ENCODE measurements at regions not wholly inside any gene's neighbourhood (a gene's known extent, or its start where the extent isn't known, plus 50 kb on each side); places are given as distances from the start of the nearest gene placed in this dataset.

DNA sequence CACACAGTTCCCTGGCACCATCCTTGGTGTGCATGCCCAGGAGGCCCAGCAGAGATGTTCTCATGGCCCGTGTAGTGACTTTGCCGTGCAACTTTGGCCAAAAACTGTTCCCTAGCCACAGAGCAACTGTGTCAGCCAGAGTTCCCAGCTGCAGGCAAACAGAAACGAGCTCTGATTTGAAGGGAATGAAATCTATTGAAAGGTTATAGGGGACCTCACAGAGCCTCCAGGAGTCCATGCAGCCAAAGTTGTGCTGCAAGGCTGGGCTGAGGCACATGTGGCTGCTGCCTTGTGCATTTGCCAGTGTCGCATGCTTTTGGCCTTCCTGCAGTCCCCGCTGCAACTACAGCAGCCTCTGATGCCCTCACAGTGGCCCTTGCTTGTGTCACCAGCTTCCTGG lies 70.5 kb downstream of the PLXNA1 start:
- Mint-ChIP-seq H3K27ac (no peak overlapping the region), H3K4me1 (no peaks in the 10 kb centered on the region), H3K9me3 (peaks cover 8 to 27% (median 18%) of the 10 kb centered on the region in 7 donors), H3K36me3 (no peaks in the 10 kb centered on the region), H3K27me3 (ENCODE audit: low read depth in 3 of 3) (peaks cover 4 to 6% (median 4%) of the 10 kb centered on the region in 3 donors), H3K4me3 (no peak overlapping the region)
- Histone ChIP-seq H3K9me3 (replicated peaks in 1 of 2; ENCODE audit: control insufficient read depth in 1 of 2, insufficient read depth in 1 of 2, low read length in 2 of 2) (peaks cover 13 to 23% of the 10 kb centered on the region in 2 donors), H3K4me1 (ENCODE audit: control insufficient read depth in 1 of 2, insufficient read depth in 2 of 2, low read length in 2 of 2) (no peaks in the 10 kb centered on the region), H3K27me3 (ENCODE audit: control insufficient read depth in 2 of 2, insufficient read depth in 2 of 2, low read length in 2 of 2) (no peaks in the 10 kb centered on the region), H3K79me2 (ENCODE audit: insufficient read depth, low read length) (no peaks in the 10 kb centered on the region), H4K20me1 (ENCODE audit: insufficient read depth, low read length) (no peaks in the 10 kb centered on the region), H3K4me3 (replicated peaks in 1 of 3; ENCODE audit: low read depth in 2 of 3, low read length in 3 of 3) (no peak overlapping the region), H3K9ac (ENCODE audit: insufficient read depth, low read length, poor library complexity, severe bottlenecking) (no peak overlapping the region), H2AFZ (ENCODE audit: insufficient read depth, low read depth, low read length, poor library complexity, severe bottlenecking) (no peak overlapping the region), H3K4me2 (replicated peaks; ENCODE audit: extremely low read depth, low read length, poor library complexity, severe bottlenecking) (no peak overlapping the region), H3K27ac (ENCODE audit: low read depth in 1 of 2, low read length in 2 of 2) (no peak overlapping the region), H3K36me3 (replicated peaks in 1 of 2; ENCODE audit: control insufficient read depth in 1 of 2, insufficient read depth in 2 of 2, low read length in 2 of 2) (no peaks in the 10 kb centered on the region)
- 85% methylated on average over 5 of the region's 5 CpGs for WGBS (ENCODE audit: insufficient coverage)
- intact Hi-C loops (cut with micrococcal nuclease): no loop called here
- no peak for DNase-seq
- TF ChIP-seq, protein P1, sequence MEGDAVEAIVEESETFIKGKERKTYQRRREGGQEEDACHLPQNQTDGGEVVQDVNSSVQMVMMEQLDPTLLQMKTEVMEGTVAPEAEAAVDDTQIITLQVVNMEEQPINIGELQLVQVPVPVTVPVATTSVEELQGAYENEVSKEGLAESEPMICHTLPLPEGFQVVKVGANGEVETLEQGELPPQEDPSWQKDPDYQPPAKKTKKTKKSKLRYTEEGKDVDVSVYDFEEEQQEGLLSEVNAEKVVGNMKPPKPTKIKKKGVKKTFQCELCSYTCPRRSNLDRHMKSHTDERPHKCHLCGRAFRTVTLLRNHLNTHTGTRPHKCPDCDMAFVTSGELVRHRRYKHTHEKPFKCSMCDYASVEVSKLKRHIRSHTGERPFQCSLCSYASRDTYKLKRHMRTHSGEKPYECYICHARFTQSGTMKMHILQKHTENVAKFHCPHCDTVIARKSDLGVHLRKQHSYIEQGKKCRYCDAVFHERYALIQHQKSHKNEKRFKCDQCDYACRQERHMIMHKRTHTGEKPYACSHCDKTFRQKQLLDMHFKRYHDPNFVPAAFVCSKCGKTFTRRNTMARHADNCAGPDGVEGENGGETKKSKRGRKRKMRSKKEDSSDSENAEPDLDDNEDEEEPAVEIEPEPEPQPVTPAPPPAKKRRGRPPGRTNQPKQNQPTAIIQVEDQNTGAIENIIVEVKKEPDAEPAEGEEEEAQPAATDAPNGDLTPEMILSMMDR (IDR thresholded peaks at IDR 0.05): no peak

DNA sequence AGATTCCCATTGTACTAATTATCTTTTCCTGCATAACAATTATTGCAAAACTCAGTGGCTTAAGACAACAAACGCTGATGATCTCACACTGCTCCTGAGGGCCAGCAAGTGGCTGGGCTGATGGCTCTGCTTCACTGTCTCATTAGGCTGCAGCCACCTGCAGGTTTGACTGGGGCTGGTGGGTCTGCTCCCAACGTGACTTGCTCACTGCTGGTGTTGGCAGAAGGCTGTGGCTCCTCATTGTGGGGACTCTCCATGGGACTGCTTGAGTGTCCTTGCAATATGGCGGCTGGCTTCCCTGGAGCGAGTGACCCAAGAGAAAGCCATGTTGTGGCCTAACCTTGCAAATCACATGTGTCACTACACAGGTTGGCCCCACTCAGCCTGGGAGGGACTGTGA lies 71.1 kb downstream of the PLXNA1 start:
- Histone ChIP-seq H3K9me3 (replicated peaks in 1 of 2; ENCODE audit: control insufficient read depth in 1 of 2, insufficient read depth in 1 of 2, low read length in 2 of 2) (peaks cover 13 to 23% of the 10 kb centered on the region in 2 donors), H2AFZ (ENCODE audit: insufficient read depth, low read depth, low read length, poor library complexity, severe bottlenecking) (no peak overlapping the region), H3K79me2 (ENCODE audit: insufficient read depth, low read length) (no peaks in the 10 kb centered on the region), H3K36me3 (replicated peaks in 1 of 2; ENCODE audit: control insufficient read depth in 1 of 2, insufficient read depth in 2 of 2, low read length in 2 of 2) (no peaks in the 10 kb centered on the region), H4K20me1 (ENCODE audit: insufficient read depth, low read length) (no peaks in the 10 kb centered on the region), H3K9ac (ENCODE audit: insufficient read depth, low read length, poor library complexity, severe bottlenecking) (no peak overlapping the region), H3K4me1 (ENCODE audit: control insufficient read depth in 1 of 2, insufficient read depth in 2 of 2, low read length in 2 of 2) (no peaks in the 10 kb centered on the region), H3K4me2 (replicated peaks; ENCODE audit: extremely low read depth, low read length, poor library complexity, severe bottlenecking) (no peak overlapping the region), H3K27me3 (ENCODE audit: control insufficient read depth in 2 of 2, insufficient read depth in 2 of 2, low read length in 2 of 2) (no peaks in the 10 kb centered on the region), H3K27ac (ENCODE audit: low read depth in 1 of 2, low read length in 2 of 2) (no peak overlapping the region), H3K4me3 (replicated peaks in 1 of 3; ENCODE audit: low read depth in 2 of 3, low read length in 3 of 3) (no peak overlapping the region)
- no peak for DNase-seq
- 79% methylated on average over 3 of the region's 4 CpGs for WGBS (ENCODE audit: insufficient coverage)
- H3K9me3 Mint-ChIP-seq: peaks cover 8 to 27% (median 18%) of the 10 kb centered on the region in 7 donors
- H3K4me1 Mint-ChIP-seq: no peaks in the 10 kb centered on the region
- TF ChIP-seq, protein P1 (IDR thresholded peaks at IDR 0.05): no peak
- H3K27ac Mint-ChIP-seq: no peak overlapping the region
- H3K27me3 Mint-ChIP-seq (ENCODE audit: low read depth in 3 of 3): peaks cover 4 to 6% (median 4%) of the 10 kb centered on the region in 3 donors
- intact Hi-C loops (cut with micrococcal nuclease): no loop called here
- no peaks in the 10 kb centered on the region for H3K36me3 Mint-ChIP-seq
- no peak overlapping the region for H3K4me3 Mint-ChIP-seq

Measured in CD14-positive monocyte (primary cell).